Cardiac muscle cell (in vitro differentiated cells and primary cell): ENCODE measurements at regions not wholly inside any gene's neighbourhood (a gene's known extent, or its start where the extent isn't known, plus 50 kb on each side); places are given as distances from the start of the nearest gene placed in this dataset.

ENCODE experiments used
- DNase-seq, 2 donors: peaks; one replicate each; pipeline versions ENCODE4 v3.0.0 to v3.0.0-alpha.2; 2010 to 2017; ENCODE audit warnings: low read depth in 1 of 2, low spot score in 1 of 2
- H3K27ac ChIP-seq: fragments of 200-600 bp; sonication (generic); 2 replicates; pipeline ENCODE4 v1.5.1; 2016
- H3K27me3 ChIP-seq: fragments of 200-600 bp; sonication (generic); 2 replicates; pipeline ENCODE4 v1.6.0; 2016; ENCODE audit warnings: control low read depth
- H3K36me3 ChIP-seq: fragments of 200-600 bp; sonication (generic); 2 replicates; pipeline ENCODE4 v1.5.1; 2016; ENCODE audit warnings: control low read depth
- H3K4me1 ChIP-seq: fragments of 200-600 bp; sonication (generic); 2 replicates; pipeline ENCODE4 v1.8.1; 2017; ENCODE audit warnings: low read depth, mild to moderate bottlenecking, mixed run types
- H3K4me3 ChIP-seq: fragments of 200-600 bp; sonication (generic); 2 replicates; pipeline ENCODE4 v1.5.1; 2016; ENCODE audit warnings: mild to moderate bottlenecking
- H3K9me3 ChIP-seq: fragments of 200-600 bp; sonication (generic); 2 replicates; pipeline ENCODE4 v1.5.1; 2017; ENCODE audit warnings: low read depth, mild to moderate bottlenecking, control low read depth
- TF ChIP-seq, protein P1 (sequence below): IDR thresholded peaks from 2 replicates; pipeline ENCODE4 v1.5.1; 2012; ENCODE audit warnings: low read depth, mild to moderate bottlenecking, low read length

DNA sequence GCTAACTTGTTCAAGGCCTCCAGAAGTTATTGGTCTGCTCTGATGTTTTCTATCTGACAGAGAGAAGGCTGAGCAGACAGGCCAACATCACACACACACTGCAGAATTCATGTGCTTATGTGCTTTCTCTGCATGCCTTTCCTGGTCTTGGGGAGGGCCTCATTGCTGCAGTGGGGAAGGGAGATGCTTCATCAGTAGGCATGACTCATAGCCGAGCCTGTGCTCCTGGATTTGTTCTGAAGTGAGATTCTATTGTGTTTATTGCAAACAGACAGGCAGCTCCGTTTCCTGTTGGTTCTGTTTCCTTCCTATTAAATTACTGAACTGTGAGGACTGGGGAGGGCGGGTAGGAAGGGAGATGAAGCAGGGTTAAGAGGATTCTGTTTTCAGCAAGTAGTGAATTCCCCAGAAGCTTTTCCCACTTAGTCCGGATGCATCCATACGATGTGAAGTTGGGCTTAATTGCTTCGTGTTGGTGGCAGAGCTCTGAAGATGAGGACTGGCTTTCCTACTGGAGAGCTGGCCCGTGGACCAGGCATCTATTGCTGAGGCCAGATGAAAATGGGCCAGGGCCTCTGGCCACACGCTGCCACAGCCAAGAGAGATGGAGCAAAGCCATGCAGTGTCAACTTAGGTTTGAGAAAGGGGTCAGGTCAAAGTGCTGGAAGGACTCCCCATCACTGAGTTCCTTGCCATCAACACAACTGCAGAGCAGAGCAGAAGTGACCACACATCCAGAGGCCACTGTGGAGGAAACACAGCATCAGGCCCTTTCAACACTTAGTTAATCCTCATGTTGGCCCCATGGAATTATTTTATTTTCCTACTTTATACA lies 179.3 kb downstream of the UTP18 start:
- no peaks in the 10 kb centered on the region for H3K4me1 ChIP-seq
- no peaks in the 10 kb centered on the region for H3K27me3 ChIP-seq
- H3K36me3 ChIP-seq, result no peaks in the 10 kb centered on the region
- H3K27ac ChIP-seq, result no peak overlapping the region
- H3K4me3 ChIP-seq, result no peak overlapping the region
- no peak for DNase-seq
- TF ChIP-seq, protein P1, sequence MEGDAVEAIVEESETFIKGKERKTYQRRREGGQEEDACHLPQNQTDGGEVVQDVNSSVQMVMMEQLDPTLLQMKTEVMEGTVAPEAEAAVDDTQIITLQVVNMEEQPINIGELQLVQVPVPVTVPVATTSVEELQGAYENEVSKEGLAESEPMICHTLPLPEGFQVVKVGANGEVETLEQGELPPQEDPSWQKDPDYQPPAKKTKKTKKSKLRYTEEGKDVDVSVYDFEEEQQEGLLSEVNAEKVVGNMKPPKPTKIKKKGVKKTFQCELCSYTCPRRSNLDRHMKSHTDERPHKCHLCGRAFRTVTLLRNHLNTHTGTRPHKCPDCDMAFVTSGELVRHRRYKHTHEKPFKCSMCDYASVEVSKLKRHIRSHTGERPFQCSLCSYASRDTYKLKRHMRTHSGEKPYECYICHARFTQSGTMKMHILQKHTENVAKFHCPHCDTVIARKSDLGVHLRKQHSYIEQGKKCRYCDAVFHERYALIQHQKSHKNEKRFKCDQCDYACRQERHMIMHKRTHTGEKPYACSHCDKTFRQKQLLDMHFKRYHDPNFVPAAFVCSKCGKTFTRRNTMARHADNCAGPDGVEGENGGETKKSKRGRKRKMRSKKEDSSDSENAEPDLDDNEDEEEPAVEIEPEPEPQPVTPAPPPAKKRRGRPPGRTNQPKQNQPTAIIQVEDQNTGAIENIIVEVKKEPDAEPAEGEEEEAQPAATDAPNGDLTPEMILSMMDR, result no peak
- H3K9me3 ChIP-seq, result no peaks in the 10 kb centered on the region

DNA sequence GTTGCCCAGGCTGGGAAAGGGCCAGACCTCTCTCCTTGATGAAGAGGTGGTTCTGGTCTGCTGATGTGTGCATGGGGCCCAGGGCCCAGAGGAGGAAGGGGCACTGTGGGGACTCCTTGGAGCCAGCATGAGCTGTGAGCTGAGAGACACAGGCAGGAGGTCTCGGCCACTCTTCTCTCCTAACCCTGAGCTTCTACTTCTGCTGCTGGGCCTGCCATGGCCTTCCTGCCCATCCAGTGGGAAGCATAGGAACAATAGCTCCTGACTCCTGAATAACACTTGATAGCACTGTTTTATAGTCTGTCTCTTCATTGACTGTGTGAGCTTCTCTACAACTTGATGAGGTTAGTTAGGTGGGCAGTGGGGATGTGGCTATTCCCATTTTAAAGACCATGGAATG lies 181.1 kb downstream of the UTP18 start:
- no peaks in the 10 kb centered on the region for H3K9me3 ChIP-seq
- TF ChIP-seq, protein P1, result no peak
- no peak overlapping the region for H3K27ac ChIP-seq
- DNase-seq, result no peak
- H3K4me1 ChIP-seq, result no peaks in the 10 kb centered on the region
- no peaks in the 10 kb centered on the region for H3K27me3 ChIP-seq
- no peaks in the 10 kb centered on the region for H3K36me3 ChIP-seq
- no peak overlapping the region for H3K4me3 ChIP-seq

DNA sequence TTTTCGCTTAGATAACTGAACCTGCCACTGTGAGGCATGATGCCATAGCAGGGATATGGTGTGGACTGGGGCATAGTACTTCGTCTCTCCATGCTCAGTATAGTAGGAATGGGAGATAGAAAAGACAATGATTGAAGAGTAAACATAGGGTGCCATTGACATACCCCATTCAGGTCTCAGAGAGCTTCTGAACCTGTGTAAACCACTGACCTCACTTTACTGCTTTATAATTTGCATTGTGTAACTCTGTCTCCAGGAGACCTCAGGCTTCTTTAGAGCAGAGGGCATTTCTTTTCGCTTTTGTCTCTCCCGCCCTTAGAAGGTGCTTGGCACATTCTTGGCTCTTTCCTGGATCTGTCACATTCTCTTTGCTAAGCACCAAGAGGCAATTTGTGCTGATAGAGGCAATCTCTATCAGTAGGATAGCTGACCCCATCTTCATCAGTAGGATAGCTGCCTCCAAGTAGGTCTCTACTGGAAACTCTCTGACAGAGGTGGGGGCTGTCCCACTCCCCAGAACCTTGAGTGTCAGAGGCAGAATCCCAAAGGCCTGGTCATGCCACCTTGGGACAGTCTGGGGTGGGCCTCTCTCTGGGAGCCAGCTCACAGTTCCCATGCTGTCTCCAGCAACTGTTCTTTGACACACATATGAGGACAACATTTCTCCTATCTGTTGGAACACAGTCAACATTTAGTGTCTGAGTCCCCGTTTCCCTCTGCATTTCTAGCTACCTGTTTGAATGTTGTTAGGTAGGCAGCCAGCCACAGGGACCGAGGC lies 181.9 kb downstream of the UTP18 start:
- H3K4me1 ChIP-seq, result no peaks in the 10 kb centered on the region
- no peaks in the 10 kb centered on the region for H3K27me3 ChIP-seq
- no peak overlapping the region for H3K27ac ChIP-seq
- no peaks in the 10 kb centered on the region for H3K36me3 ChIP-seq
- H3K4me3 ChIP-seq, result no peak overlapping the region
- no peak for DNase-seq
- TF ChIP-seq, protein P1, result no peak
- H3K9me3 ChIP-seq, result no peaks in the 10 kb centered on the region

DNA sequence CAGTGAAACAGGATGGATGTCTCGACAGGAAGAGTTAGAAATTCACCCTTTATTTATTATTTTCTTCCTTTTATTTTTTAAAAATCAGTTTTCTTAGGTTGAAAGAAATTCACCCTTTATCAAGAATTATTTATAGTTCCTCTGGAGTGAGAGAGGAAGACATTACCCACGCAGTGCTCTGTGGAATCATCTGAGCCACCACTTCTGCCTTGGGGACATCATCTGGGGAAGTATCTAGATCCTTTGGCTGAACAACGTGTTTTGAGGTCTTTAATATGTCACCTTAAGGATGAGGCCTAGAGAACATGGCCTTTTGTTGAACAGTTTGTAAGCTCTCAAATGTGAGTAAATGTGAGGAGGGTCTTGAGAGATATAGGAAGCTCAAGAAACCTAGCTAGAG lies 183.3 kb downstream of the UTP18 start:
- Histone ChIP-seq H3K4me1 (no peaks in the 10 kb centered on the region), H3K27ac (no peak overlapping the region), H3K9me3 (no peaks in the 10 kb centered on the region), H3K36me3 (no peaks in the 10 kb centered on the region), H3K27me3 (no peaks in the 10 kb centered on the region), H3K4me3 (no peak overlapping the region)
- no peak for DNase-seq
- TF ChIP-seq, protein P1, result no peak

DNA sequence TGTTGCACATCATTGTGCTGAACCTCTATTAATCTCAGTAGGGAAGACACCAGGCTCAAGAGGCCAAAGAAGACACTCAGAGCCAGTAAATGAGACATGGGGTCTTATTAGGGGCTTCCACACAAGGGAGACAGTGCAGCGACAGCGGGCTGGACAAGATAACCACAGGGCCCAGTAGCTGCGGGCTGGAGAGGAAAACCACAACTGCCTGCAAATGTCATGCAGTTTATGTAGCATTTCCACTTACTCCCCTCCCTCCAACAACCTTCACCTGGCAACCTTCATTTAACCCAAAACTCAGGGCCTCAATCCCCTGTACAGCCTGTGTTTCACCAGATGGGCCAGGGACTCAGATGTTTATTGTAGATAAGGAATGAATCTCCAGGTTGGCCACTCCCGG lies 185.6 kb downstream of the UTP18 start:
- TF ChIP-seq, protein P1, result no peak
- DNase-seq, result no peak

More for the DNA sequence above, 185.6 kb downstream of the UTP18 start:
- H3K27ac ChIP-seq, result no peak overlapping the region
- no peaks in the 10 kb centered on the region for H3K27me3 ChIP-seq
- no peaks in the 10 kb centered on the region for H3K9me3 ChIP-seq
- no peaks in the 10 kb centered on the region for H3K4me1 ChIP-seq
- no peak overlapping the region for H3K4me3 ChIP-seq
- H3K36me3 ChIP-seq, result no peaks in the 10 kb centered on the region
